GM19467 (cell line): ENCODE measurements at regions not wholly inside any gene's neighbourhood (a gene's known extent, or its start where the extent isn't known, plus 50 kb on each side); places are given as distances from the start of the nearest gene placed in this dataset.
"Not testable (repeated sequence)": the region's sequence is repeated elsewhere in the genome, so short reads cannot be mapped to it uniquely, and the experiment has no call there.

Experiments used
- ATAC-seq: cut with Tn5 transposase; IDR thresholded peaks from one replicate; pipeline ENCODE4 v1.9.1; 2021; ENCODE audit warnings: mild to moderate bottlenecking, moderate library complexity; ENCODE audit not compliant: unreplicated experiment

DNA sequence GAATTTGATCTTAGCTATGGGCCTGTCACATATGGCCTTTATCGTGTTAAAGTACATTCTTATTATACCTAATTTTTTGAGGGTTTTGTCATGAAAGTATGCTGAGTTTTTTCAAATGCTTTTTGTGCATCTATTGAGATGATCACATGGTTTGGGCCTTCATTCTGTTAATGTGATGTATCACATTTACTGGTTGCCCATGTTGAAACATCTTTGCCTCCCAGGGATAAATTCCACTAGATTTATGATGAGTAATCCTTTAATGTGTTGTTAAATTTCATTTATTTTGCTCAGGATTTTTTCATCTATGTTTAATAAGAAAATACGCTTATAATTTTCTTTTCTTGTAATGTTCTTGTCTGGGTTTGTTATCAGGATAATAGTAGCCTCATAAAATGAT lies 442.0 kb downstream of the MDFIC start:
- no peak for ATAC-seq

DNA sequence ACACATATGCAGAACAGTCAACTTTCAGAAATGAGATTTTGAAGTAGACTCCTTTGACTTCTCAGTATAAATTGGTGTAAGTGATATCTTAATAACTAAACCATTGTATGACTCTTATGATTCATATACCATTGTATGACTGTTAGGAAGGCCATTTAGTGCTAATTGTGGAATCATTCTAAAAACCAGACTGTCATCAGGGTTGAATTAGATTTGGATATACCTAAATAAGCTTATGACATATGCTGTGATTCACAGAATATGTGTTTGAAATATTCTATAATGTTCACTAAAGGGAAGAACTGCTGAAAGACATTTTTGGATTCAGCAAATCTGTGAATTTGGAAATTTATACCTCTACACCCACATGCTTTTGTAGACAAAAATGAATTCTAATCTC lies 438.1 kb downstream of the MDFIC start:
- no peak for ATAC-seq

DNA sequence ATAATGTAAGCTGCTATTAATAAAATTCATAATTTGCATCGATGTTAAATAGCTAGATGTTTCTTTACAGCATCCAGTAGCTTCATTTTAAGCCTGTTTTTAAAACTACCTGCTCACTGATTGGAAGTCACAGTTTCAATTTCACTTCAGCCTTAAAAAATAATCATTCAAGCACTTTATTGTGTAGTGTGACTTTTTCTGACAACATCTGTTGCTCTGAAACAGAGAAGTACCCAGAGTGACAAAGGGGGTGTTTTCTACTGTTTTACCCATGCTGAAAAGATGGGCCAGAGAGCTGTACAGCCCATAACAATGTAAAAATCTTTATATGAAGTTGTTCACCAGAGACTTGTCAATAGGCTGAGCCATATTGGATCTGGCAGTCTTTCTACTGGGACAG lies 437.2 kb downstream of the MDFIC start:
- peak; percentile 47 for ATAC-seq

DNA sequence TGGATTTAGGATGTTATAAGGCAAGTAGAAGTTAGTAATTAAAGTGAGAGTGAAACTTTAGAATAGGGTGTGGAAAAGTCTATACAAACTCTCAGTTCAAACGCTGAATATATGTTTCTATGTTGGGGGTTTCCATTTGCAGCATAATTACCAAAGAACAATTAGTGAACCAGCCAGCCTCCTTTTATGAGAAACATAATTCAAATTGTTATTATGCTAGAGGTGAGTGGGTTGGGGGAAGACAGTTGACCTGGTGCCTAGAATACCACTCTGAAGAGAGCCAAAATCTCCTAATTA lies 435.8 kb downstream of the MDFIC start:
- no peak for ATAC-seq

DNA sequence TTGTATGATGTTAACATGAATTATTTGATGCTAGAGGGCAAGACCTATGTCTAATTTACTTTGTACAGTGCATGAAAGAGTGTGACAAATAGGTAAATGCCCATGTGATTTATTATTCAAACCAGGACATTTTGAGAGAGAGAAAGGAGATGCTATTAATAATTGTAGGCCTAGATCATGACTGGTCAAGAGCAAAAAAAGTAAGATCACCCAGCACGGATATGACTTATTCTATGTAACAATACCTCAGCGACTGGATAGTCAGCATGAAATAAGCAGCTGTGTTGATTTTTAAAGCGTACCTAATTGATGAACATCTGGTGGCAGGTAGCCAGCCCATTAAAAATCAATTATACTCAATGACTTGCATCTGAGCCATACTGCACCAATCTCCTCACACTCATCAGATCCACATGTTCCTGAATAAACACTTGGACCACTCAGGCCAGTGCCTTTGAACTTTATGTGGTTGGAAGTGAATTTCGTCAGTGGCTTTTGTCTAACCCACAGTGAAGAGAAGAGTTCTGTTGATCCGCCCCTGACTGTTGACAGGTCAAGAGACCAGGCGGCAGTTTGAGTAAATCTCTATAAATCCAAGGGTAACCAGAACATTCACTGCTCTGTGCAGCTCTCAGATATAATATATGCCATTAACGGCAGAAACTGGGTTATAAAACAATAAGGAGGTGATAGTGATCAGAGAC lies 435.3 kb downstream of the MDFIC start:
- no peak for ATAC-seq

DNA sequence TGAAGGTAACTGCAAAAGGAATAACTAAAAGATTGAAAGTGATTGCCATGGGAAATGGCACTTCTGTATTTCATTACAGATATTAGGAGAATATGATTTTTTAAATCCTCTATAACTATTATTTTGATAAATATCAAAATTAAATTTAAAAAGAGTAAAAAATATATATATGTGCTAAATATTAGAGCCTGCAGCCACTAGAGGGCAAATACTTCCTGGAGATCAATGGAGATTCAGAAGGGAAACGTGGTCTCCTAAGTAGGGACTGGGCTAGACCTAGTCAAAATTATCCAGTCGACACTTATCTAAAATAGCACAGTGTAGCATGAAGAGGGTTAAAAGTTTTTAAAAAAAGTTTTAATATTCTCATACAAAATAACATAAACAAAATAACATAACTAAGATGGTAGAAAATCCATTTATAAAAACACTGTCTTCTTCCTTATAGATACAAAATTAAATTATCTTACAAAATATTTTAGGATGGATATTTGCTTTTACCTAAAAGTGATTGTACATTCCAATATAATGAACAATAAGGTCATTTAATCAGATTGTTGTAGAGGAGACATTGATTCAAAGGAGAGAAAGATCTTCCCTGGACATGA lies 434.3 kb downstream of the MDFIC start:
- no peak for ATAC-seq

DNA sequence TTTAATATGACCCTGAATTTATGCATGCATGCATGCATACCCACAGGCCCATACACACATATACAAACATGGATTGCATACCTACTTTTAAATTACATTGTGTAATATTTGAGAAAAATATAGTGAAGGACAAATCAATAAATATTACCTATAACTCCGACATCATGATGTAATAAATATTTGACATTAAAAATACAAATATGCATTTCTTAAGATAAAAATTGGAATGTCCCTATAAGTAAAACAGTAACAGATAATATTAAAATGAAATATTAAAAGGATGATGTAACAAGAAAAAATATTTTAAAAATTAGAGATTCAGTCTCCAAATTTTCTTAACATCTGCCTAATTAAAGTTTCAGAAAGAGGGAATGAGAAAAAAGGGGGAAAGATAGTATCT lies 433.0 kb downstream of the MDFIC start:
- no peak for ATAC-seq

DNA sequence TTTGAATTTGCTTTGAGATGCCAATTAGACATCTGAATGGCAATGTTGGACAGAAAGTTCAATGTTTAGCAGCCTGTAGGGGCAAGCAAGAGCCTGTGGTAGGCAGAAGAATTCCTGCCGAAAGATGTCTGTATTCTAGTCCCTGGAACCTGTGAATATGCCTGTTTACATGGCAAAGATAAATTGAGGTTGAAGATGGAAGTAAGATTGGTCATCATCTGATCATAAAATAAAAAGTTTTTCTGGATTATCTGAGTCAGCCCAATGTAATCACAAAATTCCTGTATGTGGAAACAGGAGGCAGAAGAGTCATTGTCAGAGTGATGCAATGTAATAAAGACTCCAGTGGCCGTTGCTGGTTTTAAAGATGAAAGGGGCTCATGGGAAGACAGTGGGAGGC lies 430.5 kb downstream of the MDFIC start:
- ATAC-seq, result no peak

DNA sequence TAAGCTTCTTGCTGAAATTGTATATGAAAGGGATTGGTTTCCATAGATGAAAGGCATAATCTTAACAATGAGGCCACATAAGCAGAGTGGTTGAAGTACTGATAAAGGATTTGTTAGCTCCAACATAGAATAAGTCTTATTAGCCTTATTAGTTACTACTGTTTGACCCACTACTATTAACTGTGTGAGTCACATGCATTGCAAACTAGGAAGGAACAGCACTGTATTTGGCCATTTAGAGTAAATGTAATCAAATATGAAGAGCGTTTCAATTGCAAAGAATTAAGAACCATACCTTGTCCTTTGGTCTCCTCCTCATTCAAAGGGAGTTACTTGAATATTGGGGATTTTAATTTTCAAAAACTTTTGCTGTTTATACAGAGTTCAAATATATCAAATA lies 428.9 kb downstream of the MDFIC start:
- no peak for ATAC-seq

DNA sequence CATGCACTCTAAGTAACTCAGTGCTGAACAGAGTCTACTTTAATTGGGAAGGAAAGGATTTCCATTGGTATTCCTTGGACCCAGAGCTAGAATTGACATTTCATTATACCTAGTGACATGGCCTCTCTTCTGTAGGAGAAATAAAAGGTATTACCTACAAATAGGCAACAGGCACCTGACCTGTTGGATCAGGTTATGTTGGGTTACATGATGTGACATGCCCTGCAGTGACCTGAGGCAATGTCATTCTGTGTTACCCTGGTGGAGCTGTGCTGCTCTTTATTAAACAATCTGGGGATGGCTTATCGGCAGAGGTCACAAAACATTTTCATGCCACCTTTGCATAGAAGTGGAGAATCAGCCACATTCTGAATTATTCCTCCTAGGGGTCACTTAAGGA lies 427.7 kb downstream of the MDFIC start:
- ATAC-seq, result no peak

DNA sequence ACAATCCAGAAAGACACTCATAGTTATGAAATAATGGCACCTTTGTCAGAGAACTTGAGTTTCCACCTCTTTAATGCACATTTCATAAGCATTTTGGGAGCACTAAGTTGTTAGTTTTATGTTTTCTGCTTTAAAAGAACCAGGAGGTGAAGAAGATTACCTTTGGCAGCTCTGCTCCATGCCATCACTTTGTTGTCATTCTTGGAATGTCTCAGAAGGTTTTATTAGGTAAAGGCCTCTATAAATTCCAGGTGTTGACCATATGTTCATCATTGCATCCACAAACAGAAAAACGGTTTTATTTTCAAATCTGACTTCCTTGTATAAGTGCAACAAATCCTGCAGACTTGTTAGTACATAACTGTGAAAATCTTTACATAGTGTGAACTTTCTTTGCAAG lies 424.8 kb downstream of the MDFIC start:
- ATAC-seq, result no peak

DNA sequence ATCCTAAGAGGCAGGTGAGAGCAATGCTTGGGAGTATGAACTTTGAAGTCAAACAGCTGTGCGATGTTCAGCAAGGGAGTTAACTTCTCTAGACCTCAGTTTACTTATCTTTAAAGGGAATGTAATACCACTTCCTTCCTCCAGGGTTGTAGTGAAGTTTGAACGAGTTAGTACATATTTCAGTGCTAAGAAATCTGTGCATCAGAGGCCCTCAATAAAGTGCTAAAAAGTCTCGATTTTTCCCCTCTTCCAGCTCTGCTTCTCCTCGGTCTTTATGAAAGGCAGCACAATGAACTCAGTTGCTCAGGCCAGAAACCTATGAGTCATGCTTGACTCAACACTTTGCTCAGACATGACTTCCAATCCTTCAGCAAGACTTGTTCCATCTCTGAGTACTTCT lies 418.9 kb downstream of the MDFIC start:
- no peak for ATAC-seq

DNA sequence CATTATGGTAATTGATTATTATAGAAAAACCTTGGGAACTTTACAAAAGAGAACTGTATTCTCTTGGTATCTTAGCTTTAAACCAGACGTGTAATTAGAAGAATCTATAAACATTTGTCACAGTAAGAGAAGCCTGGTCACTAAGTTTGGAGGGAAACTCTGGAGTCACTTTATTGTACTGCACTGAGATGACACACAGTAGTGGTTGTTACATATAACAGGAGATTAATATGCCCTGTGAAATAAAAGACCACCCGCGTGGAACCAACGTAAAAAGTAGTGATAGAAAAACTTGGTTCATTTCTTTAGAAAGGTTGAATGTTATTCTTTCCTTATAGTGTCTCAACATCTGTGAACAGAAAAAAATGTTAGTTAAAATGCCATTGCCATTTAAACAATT lies 416.1 kb downstream of the MDFIC start:
- no peak for ATAC-seq

DNA sequence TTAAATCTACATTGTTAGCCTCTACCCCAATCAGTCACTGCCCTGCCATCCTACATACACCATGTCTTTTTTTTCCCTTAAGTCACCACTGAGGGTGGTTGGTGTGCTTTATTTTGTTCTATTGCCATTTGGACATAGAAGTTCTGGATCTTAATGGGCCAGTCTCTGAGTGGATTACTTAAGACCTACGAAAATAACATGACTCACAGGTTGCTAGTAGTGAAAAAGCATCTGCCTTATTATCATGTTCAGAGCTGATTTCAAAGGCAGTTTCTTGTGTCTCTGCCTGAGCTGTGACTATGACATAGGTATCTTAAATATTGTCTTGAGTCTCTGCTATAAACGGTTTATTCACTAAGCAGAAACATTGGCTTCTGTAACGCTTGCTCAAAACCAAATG lies 410.8 kb downstream of the MDFIC start:
- no peak for ATAC-seq

DNA sequence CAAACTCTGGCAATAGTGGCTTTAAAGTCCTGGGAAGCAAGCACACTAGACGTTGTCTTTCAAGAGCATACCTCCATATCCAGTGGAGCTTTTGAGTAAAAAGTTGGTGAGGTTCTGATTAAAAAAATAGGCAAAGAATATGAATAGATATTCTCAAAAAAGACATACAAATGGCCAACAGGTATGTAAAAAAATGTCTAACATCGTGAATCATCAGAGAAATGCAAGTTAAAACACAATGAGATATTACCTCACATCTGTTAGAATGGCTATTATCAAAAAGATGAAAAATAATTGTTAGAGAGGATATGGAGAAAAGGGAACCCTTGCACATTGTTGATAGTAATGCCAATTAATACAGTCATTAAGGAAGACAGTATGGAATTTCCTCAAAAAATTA lies 407.1 kb downstream of the MDFIC start:
- ATAC-seq, result no peak

DNA sequence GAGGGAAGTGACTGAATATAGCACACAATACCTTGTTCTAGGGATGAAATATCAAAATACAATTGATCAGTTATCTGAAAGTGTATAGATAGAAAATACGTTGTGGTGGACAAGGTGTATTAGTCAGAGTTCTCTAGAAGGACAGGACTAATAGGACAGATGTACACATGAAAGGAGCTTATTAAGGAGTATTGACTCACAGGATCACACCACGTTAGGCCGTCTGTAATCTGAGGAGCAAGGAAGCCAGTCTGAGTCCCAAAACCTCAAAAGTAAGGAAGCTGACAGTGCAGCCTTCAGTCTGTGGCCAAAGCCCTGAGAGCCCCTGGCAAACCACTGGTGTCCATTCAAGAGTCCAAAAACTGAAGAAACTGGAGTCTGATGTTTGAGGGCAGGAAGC lies 406.1 kb downstream of the MDFIC start:
- ATAC-seq, result no peak

DNA sequence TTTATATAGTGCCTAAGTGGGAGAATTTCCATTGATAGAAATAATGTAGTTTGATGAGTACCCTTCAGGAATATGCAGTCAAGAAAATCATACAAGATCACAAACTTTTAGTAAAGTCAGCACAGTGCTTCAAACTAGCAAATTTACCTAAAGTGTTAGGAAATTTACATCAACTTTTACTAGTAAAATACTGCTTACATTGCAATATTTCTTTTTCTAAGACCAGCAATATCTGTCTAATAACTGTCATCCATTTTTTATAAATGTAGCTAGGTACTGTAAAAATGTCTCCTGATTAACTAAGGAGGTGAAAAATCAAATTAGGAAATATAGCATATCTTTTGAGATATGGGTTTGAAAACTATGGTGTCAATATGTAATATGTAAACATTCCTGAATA lies 405.4 kb downstream of the MDFIC start:
- no peak for ATAC-seq

DNA sequence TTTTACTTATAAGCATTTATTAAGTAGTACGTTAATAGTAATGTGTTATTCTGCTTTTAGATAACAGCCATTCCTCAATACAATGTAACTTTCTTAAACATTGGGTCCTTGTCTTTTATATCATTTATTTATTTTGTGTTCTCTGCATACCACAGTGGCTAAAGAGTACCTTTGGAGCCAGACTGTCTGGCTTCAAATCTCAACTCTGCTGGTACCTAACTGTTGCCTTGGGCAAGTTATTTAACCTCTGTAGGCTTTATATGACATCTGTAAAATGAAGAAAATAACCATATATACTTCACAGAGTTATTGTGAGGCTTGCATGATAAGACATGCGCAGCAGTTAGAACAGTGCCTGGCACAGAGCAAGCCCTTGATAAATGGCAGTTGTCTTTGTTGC lies 397.6 kb downstream of the MDFIC start:
- ATAC-seq, result no peak

DNA sequence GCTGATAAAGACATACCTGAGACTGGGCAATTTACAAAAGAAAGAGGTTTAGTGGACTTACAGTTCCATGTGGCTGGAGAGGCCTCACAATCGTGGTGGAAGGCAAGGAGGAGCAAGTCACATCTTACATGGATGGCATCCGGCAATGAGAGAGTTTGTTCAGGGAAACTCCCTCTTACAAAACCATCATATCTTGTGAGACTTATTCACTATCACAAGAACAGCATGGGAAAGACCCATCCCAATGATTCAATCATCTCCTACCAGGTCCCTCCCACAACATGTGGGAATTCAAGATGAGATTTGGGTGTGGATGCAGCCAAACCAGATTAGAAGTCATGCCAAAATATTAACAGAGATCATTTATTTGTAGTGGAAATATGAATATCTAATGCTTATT lies 388.4 kb downstream of the MDFIC start:
- not testable (repeated sequence) for ATAC-seq

DNA sequence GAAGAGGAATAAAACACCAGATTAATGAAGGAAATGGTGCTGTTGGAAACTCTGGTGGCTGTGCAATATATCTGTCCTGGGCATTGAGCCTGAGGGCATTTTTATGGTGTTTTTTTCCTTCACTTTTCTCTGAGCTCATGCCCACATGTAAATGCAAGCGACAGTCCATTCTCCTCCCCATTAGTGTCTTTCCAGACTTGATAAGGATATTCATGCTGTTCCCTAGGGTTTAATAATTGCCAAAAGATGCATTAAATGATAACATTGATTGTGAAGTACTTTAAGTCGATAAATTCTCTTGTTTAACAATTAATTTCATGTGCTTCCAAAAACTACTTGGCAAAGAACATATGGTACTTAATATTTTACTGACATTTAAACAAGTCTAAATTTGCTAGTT lies 384.7 kb downstream of the MDFIC start:
- no peak for ATAC-seq

DNA sequence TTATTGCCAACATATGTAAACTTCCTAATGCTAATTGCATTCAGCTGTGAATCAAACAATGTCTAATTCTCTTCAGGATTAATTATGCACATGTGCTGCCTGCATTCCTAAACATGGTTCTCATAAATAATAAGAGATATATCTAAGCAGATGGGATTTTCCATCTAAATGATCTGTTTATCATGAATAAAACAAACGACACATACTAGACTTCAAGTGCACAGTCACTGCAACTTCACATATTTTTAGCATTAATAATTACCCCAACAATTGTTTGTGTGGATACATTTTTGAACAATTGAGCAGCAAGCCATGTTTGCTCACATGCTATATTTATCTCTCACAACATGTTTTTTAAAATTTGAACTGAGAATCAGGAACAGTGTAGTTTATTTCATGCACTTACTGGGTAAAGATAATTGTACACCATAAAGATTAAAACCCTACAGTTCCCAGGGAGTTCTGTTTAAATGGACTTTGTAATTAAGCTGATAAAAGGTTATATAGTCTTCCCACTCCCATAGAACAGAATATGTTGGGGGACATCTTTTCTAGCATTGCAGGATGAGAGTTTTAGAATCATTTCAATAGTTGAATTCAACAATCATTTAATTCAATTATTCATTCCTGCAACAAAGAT lies 378.5 kb downstream of the MDFIC start:
- no peak for ATAC-seq

DNA sequence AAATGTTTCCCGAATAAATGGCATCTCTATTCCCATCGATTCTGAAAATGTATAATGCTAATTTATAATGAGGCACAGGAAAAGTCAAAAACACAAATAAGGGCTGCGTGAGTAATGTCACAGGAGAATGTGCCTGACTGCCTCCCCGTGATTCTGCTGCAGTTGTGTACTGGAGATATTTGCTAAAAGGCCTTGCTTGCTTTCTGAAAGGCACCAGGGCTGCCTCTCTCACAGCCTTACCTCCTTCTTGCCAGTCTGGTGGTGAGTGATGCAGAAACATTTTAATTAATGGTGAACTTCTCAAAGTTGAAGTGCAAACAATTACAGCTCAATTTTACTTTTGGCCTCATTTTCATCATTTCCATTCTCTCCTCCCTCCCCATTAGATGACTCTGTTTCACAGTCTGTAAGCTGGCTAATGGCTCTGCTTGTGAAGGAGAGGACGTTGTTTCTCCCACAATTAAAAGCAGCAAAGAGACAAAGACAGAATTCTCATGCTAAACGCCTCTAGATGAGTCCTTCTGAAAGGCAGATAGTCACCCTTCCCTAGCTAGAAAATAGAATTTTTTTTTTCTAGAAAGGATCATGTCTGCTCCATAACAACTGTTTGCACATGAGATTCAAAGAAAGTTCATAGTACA lies 377.6 kb downstream of the MDFIC start:
- no peak for ATAC-seq
